HepG2 (cell line): ENCODE measurements at regions not wholly inside any gene's neighbourhood (a gene's known extent, or its start where the extent isn't known, plus 50 kb on each side); places are given as distances from the start of the nearest gene placed in this dataset.

ENCODE experiments used
- ATAC-seq: fragments of 200-7000 bp; cut with Tn5 transposase; 3 replicates; pipeline ENCODE4 v1.9.1; 2020; ENCODE audit warnings: mild to moderate bottlenecking, moderate library complexity
- BruUV-seq: library from RNA; stranded (reverse); fragments of 400-500 nt; replicated peaks from 2 replicates; lab custom pipeline; 2021; lab: Mats Ljungman, UMichigan
- CTCF ChIA-PET: fragments of 300-600 bp; formaldehyde crosslinking; extraction: SDS; loops from one replicate; lab custom pipeline; 2021; ENCODE audit warnings: low total read pairs, inconsistent platforms, low intra/inter-chr PET ratio; lab: Yijun Ruan, JAX
- POLR2A ChIA-PET: fragments of 350-600 bp; sonication (Branson Sonifier 250); formaldehyde crosslinking; loops from one replicate; lab custom pipeline; 2020; ENCODE audit warnings: antibody characterized with exemption, inconsistent platforms; lab: Yijun Ruan, JAX
- DNase-seq: peaks from one replicate; pipeline ENCODE4 v3.0.0-alpha.2; 2015; ENCODE audit warnings: low spot score
- FAIRE-seq: peaks from 3 replicates; lab custom pipeline; 2011; peaks lifted over from hg19 to GRCh38; lab: Jason Lieb, UNC
- H2AFZ ChIP-seq: one replicate; pipeline ENCODE4 v1.6.1; 2011; ENCODE audit warnings: low read length, inconsistent platforms
- H3K27ac ChIP-seq: fragments of 300-600 bp; 3 replicates; pipeline ENCODE4 v1.8.0; 2011; ENCODE audit warnings: mixed run types, mild to moderate bottlenecking, mixed read lengths, low read length, inconsistent platforms; ENCODE audit not compliant: insufficient read depth; ENCODE audit errors: extremely low read length
- H3K27me3 ChIP-seq, 2 experiments: fragments of 200-600 bp in 1 of 2; 2 replicates in 1 of 2; 3 replicates in 1 of 2; pipeline versions ENCODE4 v1.6.0 to v1.8.0; 2011; ENCODE audit warnings: low read length in 2 of 2, mild to moderate bottlenecking in 2 of 2, moderate library complexity in 2 of 2, inconsistent platforms in 1 of 2; ENCODE audit not compliant: insufficient read depth in 2 of 2, control insufficient read depth in 1 of 2
- H3K36me3 ChIP-seq, 2 experiments: fragments of 200-600 bp in 1 of 2; replicated peaks in 1 of 2; 2 replicates in 1 of 2; 3 replicates in 1 of 2; pipeline versions ENCODE4 v1.5.1 to v1.8.0; 2011; ENCODE audit warnings: low read length in 2 of 2, inconsistent platforms in 1 of 2; ENCODE audit not compliant: insufficient read depth in 2 of 2, control insufficient read depth in 1 of 2
- H3K4me1 ChIP-seq: 2 replicates; pipeline ENCODE4 v1.5.1; 2012; ENCODE audit warnings: low read length, inconsistent platforms; ENCODE audit not compliant: insufficient read depth
- H3K4me2 ChIP-seq: 2 replicates; pipeline ENCODE4 v1.6.0; 2011; ENCODE audit warnings: low read depth, low read length, inconsistent platforms
- H3K4me3 ChIP-seq, 3 experiments: fragments of 200-600 bp in 1 of 3; sonication (generic), shearing (Covaris generic) in 1 of 3; replicated peaks in 1 of 3; 2 replicates each; pipeline ENCODE4 v1.5.1; 2011 to 2016; ENCODE audit warnings: low read length in 3 of 3, inconsistent platforms in 2 of 3, low read depth in 2 of 3, mild to moderate bottlenecking in 2 of 3, control low read depth in 1 of 3, mixed read lengths in 1 of 3; ENCODE audit not compliant: insufficient read depth in 1 of 3
- H3K79me2 ChIP-seq: one replicate; pipeline ENCODE4 v1.6.1; 2011; ENCODE audit warnings: low read length, inconsistent platforms; ENCODE audit not compliant: insufficient read depth
- H3K9ac ChIP-seq: 2 replicates; pipeline ENCODE4 v1.6.0; 2011; ENCODE audit warnings: mild to moderate bottlenecking, low read depth, low read length, inconsistent platforms; ENCODE audit not compliant: insufficient read depth
- H3K9me3 ChIP-seq: 2 replicates; pipeline ENCODE4 v1.5.1; 2012; ENCODE audit warnings: mild to moderate bottlenecking, low read length
- H4K20me1 ChIP-seq: 2 replicates; pipeline ENCODE4 v1.6.0; 2011; ENCODE audit warnings: inconsistent platforms, mild to moderate bottlenecking, low read length, moderate library complexity; ENCODE audit not compliant: insufficient read depth
- CREB3 ChIP-seq: sonication (generic); formaldehyde crosslinking; IDR thresholded peaks from 2 replicates; pipeline ENCODE4 v1.5.0; 2020; ENCODE audit warnings: missing genetic modification reagents
- EHMT2 ChIP-seq: fragments of 200-600 bp; sonication (generic); IDR thresholded peaks from 2 replicates; pipeline ENCODE4 v1.7.0; 2017; ENCODE audit warnings: antibody characterized with exemption, low read depth, low read length, borderline replicate concordance
- IRF2 ChIP-seq: IDR thresholded peaks from 2 replicates; pipeline ENCODE4 v1.6.1; 2018; ENCODE audit warnings: missing genetic modification reagents, missing compliant biosample characterization
- NFIB ChIP-seq: sonication (generic); formaldehyde crosslinking; IDR thresholded peaks from 2 replicates; pipeline ENCODE4 v1.9.0; 2021; ENCODE audit warnings: missing genetic modification reagents, mild to moderate bottlenecking, borderline replicate concordance
- NR1H2 ChIP-seq: sonication (generic); formaldehyde crosslinking; IDR thresholded peaks from 2 replicates; pipeline ENCODE4 v1.8.1; 2022; ENCODE audit warnings: low read depth, missing genetic modification reagents, borderline replicate concordance
- NRL ChIP-seq: sonication (generic); formaldehyde crosslinking; IDR thresholded peaks from 2 replicates; pipeline ENCODE4 v1.5.0; 2020; ENCODE audit warnings: missing genetic modification reagents, mild to moderate bottlenecking, moderate library complexity, borderline replicate concordance
- SIN3A ChIP-seq: IDR thresholded peaks from 2 replicates; pipeline ENCODE4 v1.6.1; 2011; ENCODE audit warnings: low read depth, mild to moderate bottlenecking, control low read depth, low read length, borderline replicate concordance
- ZBTB1 ChIP-seq: sonication (generic); formaldehyde crosslinking; IDR thresholded peaks from 2 replicates; pipeline ENCODE4 v1.4.0; 2020; ENCODE audit warnings: missing genetic modification reagents, borderline replicate concordance
- ZNF138 ChIP-seq: sonication (generic); formaldehyde crosslinking; IDR thresholded peaks from 2 replicates; pipeline ENCODE4 v1.5.0; 2020; ENCODE audit warnings: mild to moderate bottlenecking, low read depth, missing genetic modification reagents
- ZNF18 ChIP-seq: sonication (generic); formaldehyde crosslinking; IDR thresholded peaks from 2 replicates; pipeline ENCODE4 v1.8.0; 2022; ENCODE audit warnings: mild to moderate bottlenecking, missing genetic modification reagents; ENCODE audit not compliant: insufficient replicate concordance
- ZNF225 ChIP-seq: sonication (generic); formaldehyde crosslinking; IDR thresholded peaks from 2 replicates; pipeline ENCODE4 v1.4.0; 2020; ENCODE audit warnings: mild to moderate bottlenecking, missing genetic modification reagents
- ZNF556 ChIP-seq: sonication (generic); formaldehyde crosslinking; IDR thresholded peaks from 2 replicates; pipeline ENCODE4 v1.4.0; 2020; ENCODE audit warnings: mild to moderate bottlenecking, missing genetic modification reagents, borderline replicate concordance
- ZNF558 ChIP-seq: sonication (generic); formaldehyde crosslinking; IDR thresholded peaks from 2 replicates; pipeline ENCODE4 v1.9.0; 2022; ENCODE audit warnings: mild to moderate bottlenecking, missing genetic modification reagents, borderline replicate concordance
- ZNF672 ChIP-seq: sonication (generic); formaldehyde crosslinking; IDR thresholded peaks from 2 replicates; pipeline ENCODE4 v1.8.1; 2022; ENCODE audit warnings: missing genetic modification reagents
- ZNF839 ChIP-seq: sonication (generic); formaldehyde crosslinking; IDR thresholded peaks from 2 replicates; pipeline ENCODE4 v1.4.0; 2020; ENCODE audit warnings: missing genetic modification reagents, mild to moderate bottlenecking, borderline replicate concordance
- WGBS: methylation state at CpG from one replicate; pipeline ENCODE4 v1.1.6; 2017; ENCODE audit warnings: low lambda C conversion rate; 5-methylcytosine and 5-hydroxymethylcytosine counted together
- in situ Hi-C: cut with HindIII; loops from 2 replicates; pipeline ENCODE4 v1.10.0; 2017; ENCODE audit warnings: low pct_unique_long_range_greater_than_20kb; ENCODE audit not compliant: extremely low pct_ligation_motif_present
- intact Hi-C: fragments of 100-400 bp; cut with micrococcal nuclease; formaldehyde crosslinking; loops from one replicate; pipeline ENCODE4 v1.10.0; 2022; ENCODE audit not compliant: unreplicated experiment

GRCh38 chr2:134056173-134056572 is 197.7 kb upstream of the MGAT5 start:
- Histone ChIP-seq H3K36me3 (no peaks in the 10 kb centered on the region), H4K20me1 (no peaks in the 10 kb centered on the region), H3K4me1 (peaks cover 5% of the 10 kb centered on the region; the same call in 1 of the 2 replicates), H3K4me2 (no peak overlapping the region), H3K27ac (no peak overlapping the region), H3K27me3 (no peaks in the 10 kb centered on the region; a peak in 2 of 5 replicates), H2AFZ (no peak overlapping the region), H3K4me3 (no peak overlapping the region), H3K9ac (no peak overlapping the region), H3K79me2 (no peaks in the 10 kb centered on the region), H3K9me3 (no peaks in the 10 kb centered on the region)
- 8% methylated on average over 2 of the region's 2 CpGs for WGBS
- ChIA-PET CTCF (no interaction called here), POLR2A (no interaction called here)
- DNase-seq, result no peak
- intact Hi-C loops (no loop called here), in situ Hi-C loops (no loop called here)
- no TSS peak for BruUV-seq
- no peak for ATAC-seq
- TF ChIP-seq SIN3A (no peak), ZNF556 (CRISPR knock-in tag) (no peak), ZNF18 (CRISPR knock-in tag) (no peak), NR1H2 (no peak), NRL (CRISPR knock-in tag) (no peak), ZNF672 (CRISPR knock-in tag) (no peak), IRF2 (no peak), ZNF558 (CRISPR knock-in tag) (no peak), EHMT2 (no peak), ZNF138 (CRISPR knock-in tag) (no peak), ZNF225 (CRISPR knock-in tag) (no peak), NFIB (CRISPR knock-in tag) (no peak), ZBTB1 (CRISPR knock-in tag) (no peak), CREB3 (CRISPR knock-in tag) (no peak), ZNF839 (CRISPR knock-in tag) (no peak)
- FAIRE-seq, result no peak
